Right hindlimb (tissue), 1 donor: ENCODE measurements at regions not wholly inside any gene's neighbourhood (a gene's known extent, or its start where the extent isn't known, plus 50 kb on each side); places are given as distances from the start of the nearest gene placed in this dataset.
A peak's percentile ranks its signal among the peaks of the same experiment; 100 is the strongest.

ENCODE experiments used
- DNase-seq: peaks from one replicate; pipeline ENCODE4 v3.0.0-alpha.2; 2018

DNA sequence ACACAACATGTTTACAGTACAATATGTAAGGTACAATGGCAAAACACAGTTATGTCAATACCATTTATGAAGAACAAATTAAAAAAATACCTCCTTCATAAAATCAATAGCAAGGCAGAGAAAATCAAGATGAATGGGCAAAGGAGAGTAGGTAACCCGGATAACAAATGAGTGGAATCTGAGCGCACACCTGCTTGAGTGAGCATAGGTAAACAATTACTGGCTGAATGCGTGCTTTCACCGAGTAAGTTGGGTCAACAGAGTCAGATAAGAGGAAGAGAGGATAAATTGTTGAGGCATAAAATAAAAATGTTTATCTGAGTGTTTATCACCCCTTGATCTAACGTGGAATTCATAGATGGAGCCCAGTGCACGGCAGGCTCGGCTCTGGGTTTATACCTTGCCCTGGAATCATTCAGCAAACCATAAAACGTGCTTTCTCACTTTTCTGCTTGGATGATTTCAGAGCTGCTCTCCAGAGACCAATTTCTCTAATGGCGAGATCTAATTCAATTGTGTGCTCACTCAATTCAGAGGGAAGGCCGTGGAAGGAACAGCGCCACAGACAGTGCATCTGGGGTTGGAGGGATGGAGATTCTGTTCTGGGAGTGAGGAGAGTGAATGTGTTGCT lies 224.8 kb upstream of the MAP3K7 start:
- DNase-seq: no peak

DNA sequence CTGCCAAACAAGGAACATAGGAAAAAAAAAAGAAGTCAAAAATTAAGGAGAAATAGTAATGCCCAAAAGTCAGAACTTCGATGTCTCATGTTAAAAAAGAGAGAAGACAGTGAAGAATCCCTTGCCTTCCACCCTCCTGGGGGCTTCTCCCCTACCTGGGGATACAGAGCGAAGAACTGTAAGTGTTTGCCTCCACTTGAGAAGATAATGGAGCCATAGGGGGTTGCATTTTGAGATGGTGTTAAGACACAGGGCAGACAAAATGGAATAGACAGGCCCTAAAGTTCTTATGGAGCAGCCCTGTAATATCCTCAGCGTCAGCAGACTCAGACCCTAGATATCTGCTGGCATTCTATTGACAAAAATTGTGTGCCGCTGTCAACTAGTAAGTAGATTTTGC lies 222.2 kb upstream of the MAP3K7 start:
- DNase-seq: no peak

DNA sequence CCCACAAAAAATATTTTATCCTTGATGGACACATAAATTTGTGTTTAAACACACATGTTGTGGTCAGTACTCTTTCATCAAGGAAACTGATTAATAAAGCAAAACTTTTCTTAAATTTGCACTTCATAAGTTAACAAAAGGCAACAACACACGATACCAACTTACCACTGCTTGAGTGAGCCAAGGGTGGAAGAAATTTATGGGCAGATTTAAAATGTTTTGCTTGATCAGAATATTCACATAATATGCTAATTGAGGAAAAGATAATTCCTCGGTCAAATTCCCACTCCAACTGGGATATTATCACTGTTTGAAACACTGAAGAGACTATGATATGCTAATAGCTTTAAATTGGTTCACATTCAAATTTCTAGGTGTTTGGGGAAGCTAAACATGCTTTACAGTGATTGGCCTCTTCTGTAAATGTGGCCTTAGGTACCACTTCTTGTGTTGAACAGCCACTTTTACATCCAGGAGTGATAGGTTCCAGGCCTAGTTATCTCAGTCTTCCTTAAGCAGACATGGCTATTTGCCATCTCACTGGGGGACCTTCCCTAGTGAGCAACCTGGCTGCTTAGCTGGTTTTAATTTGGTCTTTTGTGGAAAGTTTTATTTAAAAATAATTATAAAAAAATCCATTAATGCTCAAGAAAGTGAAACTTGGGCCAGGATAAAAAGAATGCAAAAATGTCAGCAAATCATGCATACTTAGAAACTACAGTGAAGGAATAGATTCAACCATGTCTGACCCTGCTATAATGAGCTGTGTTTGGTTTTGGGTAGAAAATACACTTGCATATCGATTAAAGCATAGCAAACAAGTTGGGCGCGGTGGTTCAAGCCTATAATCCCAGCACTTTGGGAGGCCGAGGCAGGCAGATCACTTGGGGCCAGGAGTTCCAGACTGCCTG lies 221.2 kb upstream of the MAP3K7 start:
- DNase-seq: no peak

DNA sequence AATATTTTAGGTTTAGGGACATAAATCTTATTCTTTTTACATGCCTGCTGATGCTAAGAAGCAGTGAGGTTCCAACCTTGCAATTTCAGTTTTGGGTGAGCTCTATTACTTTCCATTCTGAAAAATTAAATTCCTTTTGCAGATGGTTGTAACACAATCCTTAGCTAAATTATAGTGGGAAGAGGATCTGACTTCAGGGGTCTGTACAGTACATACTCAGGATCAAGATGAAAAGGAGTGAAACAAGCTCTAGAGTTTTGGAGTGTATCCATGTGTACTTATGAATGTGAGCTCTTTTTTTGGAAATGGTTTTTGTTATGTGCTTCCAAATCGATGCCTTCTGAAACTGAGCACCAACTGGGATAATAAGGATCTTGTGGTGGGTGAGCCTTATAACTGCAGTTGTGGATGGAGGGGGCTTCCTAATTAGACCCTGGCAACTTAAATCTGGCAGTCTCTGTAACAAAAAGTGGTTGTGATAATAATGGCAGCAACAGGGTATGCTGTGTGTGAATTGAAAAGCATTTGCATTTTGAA lies 218.8 kb upstream of the MAP3K7 start:
- no peak for DNase-seq

DNA sequence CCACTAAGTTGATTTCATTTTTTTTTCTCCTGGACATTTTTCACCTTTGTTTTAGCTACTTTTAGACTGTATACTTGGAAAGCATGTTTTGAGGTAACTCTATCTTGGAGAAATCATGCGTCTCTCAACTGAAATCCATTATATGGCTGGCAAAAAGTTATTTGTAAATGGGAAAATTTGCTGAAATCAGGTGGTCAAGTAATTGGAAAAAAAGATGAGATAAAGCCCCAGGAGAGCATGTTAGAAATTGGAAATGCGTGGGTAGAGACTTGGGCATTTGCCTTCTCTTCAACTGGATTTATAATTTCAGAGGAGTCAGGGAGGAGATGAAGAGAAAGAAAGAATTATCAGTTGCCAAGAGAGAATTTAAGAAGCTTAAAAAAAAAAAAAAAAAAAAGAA lies 217.1 kb upstream of the MAP3K7 start:
- DNase-seq: peak; percentile 40

DNA sequence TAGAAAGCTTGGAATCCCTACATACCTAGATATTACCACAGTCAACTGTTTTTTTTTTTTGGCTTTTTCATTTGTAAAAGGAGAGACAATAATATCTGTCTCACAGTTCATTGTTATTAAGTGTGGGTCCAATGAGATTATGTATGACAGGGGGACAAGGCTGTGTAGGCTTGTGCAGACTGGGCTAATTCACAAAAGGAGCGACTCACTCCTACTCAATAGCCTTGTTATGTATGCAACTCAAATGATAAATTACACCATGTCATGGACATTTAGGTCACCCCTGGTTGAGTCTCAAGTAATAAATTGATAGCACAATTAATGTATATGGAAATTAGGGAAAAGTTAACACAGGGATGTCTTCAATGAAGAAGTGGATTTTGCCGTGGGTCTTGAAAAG lies 208.2 kb upstream of the MAP3K7 start:
- DNase-seq: no peak

DNA sequence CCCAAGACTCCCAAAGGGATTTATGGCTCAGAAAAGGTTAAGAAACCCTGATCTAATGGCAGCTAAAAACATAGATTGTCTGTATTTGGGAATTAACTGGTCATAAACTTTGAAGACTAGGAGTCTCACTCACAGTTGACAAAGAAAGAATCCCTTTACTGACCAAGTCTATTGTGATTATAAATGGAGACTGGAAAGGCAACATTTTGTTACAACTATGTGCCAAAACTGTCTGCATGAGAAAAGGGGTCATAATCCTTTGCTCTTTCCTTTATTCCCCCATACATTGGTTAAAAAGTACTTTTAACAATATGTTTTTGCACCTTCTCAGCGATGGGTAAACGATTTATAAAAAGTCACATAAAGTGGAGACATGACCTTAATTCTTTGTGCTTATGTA lies 206.9 kb upstream of the MAP3K7 start:
- DNase-seq: no peak

DNA sequence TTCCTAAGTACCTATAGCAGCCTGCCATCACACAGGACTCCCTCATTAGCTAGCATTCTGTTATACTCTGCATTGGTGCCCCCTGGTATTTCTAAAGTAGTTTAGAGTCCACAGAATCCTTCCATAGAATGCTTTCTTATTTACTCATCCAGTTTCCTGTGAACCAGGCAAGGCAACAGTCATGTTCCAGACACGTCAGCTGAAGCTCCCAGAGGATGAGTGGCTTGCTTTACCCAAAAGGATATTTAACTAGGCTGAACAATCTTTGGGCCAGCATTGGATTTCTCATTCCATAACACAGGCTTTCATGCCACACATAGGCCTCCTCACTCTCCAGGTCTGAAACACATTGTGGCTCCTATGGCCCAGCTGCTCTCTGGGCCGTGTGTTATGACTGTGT lies 203.8 kb upstream of the MAP3K7 start:
- DNase-seq: no peak

DNA sequence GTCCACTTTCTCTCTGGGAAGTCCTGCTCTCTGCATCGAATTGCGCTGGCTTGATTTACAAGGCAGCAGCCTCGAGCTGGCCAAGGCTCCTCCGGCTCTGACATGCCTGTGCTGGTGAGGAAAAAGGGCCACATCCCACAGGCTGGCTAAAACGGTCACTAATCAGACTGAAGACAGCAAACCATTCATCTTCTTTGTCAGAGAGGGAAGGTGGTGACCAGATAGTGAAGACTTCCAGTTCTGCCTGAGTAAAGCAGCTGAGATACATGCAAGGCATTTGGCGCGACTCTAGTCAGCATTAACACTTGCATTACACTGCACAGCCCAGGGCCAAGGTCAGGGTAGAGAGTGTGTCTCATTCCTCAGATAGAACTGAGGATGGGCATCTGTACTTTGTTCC lies 203.2 kb upstream of the MAP3K7 start:
- DNase-seq: peak; percentile 47

DNA sequence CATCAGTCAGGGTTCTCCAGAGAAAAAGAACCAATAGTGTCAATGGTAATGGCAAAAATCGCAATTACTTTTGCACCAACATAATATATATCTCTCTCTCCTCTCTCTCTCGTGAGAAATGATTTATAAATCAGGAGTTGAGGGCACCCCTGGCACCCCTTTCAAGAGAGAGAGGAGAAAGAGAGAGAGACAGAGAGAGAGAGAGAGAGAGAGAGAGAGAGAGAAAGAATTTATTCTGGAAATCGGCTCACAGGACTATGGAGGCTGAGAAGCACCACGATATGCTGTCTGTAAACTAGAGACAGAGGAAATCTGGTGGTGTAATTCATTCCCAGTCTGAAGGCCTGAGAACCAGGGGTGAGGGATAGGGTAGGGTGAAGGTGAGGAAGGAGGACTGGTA lies 201.9 kb upstream of the MAP3K7 start:
- no peak for DNase-seq

DNA sequence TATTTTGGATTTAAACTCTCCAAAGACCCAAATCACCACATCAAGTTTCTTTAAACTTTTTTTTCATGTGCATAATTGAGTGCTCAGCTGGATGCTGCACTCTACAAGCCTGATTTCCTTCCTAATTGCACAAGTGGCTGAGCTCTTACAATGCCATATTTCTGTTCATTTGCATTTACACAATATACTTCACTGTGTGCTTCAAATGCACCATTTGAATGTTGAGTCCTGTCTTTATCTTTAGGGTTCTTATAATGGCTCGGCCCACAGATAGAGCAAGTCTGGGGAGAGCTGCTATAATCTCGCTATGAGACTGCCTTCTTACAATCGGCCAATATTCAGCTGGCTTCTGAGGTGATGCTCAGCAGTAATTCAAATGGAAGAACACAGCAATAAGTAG lies 200.6 kb upstream of the MAP3K7 start:
- no peak for DNase-seq

DNA sequence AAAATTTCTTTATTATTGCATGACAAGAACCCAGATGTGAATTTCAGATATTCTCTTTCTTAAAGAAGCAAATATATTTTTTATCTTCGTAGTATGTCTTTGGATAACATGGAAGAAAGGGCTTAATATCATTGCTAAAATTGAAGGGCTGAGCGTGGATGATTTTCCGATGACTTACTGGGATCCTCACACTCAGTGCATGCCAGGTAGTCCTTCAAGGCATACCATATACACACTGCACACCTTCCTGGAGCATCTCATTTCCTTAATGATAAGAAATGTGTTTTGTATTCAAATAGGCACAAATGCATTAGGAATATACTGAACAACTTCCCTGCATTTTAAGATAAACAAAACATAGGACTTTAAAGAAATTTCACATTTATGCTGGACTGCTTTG lies 193.9 kb upstream of the MAP3K7 start:
- DNase-seq: no peak

DNA sequence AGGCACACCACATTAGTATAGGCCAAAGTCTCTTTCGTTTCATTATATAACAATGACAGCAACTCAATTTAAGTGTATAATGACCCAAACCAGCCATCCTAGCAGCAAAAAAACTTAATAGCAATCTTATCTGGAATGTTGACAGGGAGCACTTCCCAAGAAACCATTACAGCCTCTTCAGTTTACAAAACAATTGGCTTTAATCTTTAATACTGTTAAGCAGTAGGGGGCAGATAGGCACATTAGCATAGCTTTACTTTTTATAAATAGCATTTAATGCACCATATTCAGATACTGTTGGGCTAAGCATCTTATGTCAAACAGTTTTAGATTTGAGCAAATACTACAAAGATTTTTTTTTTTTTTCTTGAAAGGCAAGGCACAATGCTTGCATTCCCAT lies 193.3 kb upstream of the MAP3K7 start:
- DNase-seq: no peak

DNA sequence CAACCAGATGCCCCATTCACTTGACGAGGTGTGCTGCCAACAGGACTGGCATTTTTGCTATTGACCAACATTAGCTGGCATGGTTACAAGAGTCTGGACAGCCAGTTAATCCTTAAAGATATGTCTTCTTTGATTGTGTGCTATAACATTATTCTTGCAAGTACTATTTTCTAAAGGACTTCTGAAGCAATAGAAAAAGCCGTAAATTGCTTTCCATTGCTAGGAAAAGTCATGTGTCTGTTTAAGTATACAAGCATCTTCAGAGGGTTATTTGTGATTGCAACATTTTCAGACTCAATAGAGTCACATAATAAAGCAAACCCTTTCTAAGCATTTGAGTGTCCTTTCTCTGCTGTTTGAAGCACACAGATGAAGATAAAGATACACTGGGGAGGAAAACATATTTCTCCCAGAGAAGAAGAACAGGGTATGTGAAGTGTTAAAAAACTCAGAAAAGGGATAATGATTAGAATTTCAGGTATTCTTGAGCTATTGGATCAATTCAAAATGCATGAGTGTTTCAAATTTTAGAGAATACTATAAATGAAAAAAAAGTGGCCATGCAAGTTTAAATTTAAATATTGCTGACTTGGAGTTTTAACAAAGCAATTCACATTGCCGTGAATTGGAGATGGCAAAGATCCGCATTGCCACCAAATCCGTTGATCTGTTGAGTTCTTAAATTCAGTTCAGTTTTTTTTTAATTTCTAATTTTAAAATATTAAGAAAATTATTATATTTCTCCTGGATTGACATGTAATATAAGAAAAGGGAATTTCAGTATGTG lies 191.7 kb upstream of the MAP3K7 start:
- DNase-seq: no peak

DNA sequence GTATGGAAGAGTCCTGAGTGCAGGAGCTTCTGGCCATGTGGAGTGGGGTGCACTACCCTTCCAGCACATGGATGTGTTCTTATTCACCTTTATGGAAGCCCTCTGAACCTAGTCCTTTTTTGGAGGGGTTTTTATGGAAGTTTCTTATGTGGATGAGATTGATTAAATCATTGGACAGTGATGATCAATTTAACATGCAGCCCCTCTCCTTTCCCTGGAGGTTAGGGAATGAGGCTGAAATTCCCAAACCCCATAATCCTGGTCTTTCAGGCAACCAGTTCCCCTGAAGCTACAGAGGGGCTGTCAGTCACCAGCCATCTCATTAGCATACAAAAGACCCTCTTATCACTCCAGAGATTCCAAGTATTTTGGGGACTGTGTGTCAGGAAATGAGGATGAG lies 183.9 kb upstream of the MAP3K7 start:
- DNase-seq: no peak

DNA sequence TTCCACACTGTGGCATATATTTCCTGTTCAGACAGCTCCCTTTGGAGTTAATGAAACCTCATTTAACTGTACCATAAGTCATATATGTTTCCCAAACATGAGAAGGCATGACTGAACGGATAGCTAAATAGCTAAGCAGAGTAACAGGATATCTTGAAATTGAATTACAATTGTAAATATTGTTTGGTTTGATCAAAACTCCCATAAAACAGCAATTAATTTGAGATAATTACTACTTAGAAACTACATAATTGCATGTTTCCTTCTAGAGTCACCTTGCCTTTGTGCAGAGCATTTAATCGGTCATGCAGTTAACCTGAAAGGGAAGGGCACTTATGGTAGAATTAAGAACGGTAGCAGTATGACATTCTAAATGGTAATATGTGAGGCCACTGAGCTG lies 179.0 kb upstream of the MAP3K7 start:
- no peak for DNase-seq

DNA sequence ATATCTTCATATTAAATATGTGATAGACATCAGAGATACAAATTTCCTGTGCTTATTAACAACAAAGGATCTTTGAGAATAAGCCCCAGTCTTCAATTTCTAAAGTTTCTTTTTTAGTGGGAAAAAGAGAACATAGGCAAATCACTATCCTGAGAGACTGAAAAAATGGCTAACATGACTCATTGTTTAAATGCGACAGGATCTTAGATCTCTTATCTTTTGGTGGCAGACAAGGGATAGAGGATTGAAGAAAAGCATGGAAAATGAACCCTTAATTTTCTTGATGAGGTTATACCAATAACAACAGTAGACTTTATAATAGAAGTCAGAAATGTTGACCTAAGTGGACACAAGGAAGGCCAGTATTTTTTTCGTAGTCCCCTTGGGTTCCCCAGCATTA lies 178.6 kb upstream of the MAP3K7 start:
- DNase-seq: no peak

DNA sequence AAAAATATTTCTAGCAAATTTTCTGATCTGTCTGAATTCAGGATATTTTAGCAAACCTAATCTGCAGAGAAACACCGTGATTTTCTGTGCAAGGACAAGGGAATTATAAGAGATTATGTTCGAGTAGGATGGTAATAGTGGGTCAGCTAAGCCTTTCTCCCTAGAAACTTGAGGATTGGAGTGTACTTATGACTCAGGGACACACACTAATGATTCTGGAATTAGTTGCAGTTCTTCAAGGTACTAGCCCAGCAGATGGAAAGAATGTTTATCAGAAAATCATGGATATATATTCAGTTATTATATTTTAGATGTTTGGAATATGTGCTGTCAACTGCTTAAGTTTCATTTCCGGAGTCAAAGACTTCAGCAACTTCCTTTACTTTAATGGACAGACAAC lies 177.1 kb upstream of the MAP3K7 start:
- DNase-seq: no peak

DNA sequence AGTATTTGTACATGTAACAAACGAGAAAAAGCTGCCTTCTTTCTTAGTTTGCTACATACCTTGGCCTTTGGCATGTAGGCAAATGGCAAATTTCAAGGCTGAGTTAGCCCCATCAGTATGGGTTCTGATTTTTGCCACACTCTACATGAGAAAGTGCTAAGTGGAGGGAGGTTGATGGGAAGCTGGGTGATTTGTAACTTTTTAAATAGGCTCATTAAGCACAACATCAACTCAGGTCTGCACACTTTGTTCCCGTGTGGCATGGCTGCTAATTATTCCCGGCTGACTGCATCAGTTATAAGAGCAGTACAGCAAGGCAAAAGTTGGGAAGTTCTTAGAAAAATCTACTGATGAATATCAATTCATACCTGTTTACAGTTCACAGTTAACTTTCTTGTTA lies 172.8 kb upstream of the MAP3K7 start:
- no peak for DNase-seq

DNA sequence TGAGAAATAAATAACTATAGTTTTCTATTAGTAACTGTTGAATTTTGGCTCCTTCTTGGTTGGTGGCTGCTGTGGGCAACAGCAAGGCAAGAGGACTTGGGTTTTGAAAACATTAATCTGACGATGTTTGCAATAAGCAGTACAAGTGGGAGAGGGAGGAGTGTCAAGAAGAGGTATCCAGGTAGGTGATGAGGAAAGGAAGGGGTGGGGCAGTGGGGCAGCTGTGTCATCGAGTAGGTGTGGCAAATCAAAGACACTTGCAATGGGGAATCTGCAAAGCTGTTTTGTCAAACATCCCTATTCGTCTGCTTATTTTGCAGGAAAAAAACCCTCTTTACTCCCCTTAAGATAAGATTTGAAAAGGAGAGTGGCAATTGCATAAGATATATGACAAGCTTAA lies 171.9 kb upstream of the MAP3K7 start:
- DNase-seq: no peak

DNA sequence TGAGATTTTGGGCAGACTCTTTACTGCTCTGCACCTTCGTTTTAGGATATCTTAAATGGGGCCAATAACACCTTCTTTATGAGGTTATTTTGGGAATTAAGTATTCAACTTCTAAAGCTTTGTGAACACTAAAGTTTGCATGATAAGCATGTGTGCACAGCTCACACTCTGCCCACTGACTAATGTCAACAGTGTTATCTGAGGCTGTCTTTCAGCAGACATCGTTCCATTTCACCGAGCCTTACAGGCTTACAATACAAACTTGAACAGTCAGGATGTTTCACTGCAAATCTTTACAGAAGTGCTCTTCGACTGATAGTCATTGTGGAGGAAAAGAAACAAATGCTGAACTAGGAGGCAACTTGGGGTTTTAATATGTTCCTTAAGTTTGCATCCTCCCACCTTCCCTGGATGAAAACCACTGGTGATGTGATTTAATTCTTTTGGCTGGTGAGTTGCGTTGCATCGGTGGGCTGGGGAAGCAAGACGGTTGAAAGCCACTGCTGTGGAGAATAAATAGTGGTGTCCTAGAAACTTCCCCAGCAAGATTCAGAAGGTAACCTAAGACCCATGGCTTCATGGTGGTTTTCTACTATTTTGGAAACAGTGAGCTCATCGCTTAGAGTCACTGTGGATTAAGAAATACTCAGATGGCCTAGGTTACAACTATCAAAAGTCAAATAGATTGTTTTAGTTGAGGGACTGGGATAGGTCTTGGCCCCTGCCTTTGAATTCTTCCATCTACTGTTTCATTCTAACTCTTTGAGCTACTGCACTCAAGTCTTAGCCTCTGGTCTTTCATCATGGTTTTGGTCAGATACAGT lies 167.2 kb upstream of the MAP3K7 start:
- no peak for DNase-seq

DNA sequence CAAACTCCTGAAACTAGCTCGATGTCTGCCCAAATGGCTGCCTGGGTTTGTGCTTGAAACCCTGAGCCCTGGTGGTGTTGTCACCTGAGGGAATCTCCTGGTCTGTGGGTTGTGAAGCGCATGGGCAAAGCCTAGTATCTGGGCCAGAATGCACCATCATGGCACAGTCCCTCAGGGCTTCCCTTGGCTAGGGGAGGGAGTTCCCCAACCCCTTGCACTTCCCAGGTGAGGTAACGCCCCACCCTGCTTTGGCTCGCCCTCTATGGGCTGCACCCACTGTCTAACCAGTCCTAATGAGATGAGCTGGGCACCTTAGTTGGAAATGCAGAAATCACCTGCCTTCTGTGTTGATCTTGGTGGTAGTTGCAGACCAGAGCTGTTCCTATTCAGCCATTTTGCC lies 152.9 kb upstream of the MAP3K7 start:
- DNase-seq: no peak

DNA sequence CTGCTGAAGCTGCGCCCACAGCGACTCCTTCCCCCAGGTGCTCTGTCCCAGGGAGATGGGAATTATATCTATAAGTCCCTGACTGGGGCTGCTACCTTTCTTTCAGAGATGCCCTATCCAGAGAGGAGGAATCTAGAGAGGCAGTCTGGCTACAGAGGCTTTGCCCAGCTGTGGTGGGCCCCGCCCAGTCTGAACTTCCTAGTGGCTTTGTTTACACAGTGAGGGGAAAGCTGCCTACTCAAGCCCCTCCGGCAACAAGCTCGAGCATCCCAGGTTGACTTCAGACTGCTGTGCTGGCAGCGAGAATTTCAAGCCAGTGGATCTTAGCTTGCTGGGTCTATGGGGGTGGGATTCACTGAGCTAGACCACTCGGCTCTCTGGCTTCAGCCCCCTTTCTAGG lies 152.5 kb upstream of the MAP3K7 start:
- DNase-seq: no peak
